ENCODE measurements at regions not wholly inside any gene's neighbourhood (a gene's known extent, or its start where the extent isn't known, plus 50 kb on each side); places are given as distances from the start of the nearest gene placed in this dataset.

DNA sequence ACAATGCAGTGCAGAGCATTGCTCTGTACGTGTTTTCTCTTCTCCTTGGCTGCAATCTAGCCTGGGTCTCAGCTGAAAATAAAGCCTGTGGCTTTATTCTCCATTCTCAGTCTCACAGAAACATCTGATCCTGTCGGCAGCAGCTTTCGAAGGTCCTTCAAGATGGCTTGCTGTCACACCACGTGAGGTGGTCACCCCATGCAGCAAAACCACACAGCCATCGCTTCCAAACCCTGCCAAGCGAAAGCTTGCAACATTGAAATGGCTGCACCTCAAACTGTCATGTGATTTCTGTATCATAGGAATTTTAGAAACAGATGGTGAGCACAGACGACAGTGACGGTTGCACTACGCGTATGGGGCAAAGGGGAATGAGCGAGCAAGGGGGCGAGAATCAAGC, 98.5 kb upstream of the SMARCA2 start:
- intact Hi-C loops (cut with micrococcal nuclease): no loop called here
- POLR2A ChIA-PET: no interaction called here
- RAD21 ChIA-PET (ENCODE audit: low non-redundant PET in 1 of 2, low total read pairs in 2 of 2, uncharacterized antibody in 2 of 2, unreplicated experiment in 2 of 2): no interaction called here
- no peak overlapping the region for H3K9ac ChIP-seq (ENCODE audit: low read length)
- no peaks in the 10 kb centered on the region for H3K79me2 ChIP-seq (ENCODE audit: insufficient read depth, low read length)
- no peaks in the 10 kb centered on the region for H3K9me3 ChIP-seq (ENCODE audit: control insufficient read depth in 1 of 2, insufficient read depth in 1 of 2, low read depth in 1 of 2, low read length in 2 of 2)
- no peaks in the 10 kb centered on the region for H3K36me3 ChIP-seq (ENCODE audit: control insufficient read depth in 1 of 2, insufficient read depth in 2 of 2, low read length in 2 of 2)
- no peaks in the 10 kb centered on the region for H3K4me1 ChIP-seq (ENCODE audit: control insufficient read depth in 1 of 2, insufficient read depth in 2 of 2, low read length in 2 of 2)
- TF ChIP-seq POLR2AphosphoS5 (IDR thresholded peaks at IDR 0.05; ENCODE audit: low read depth, low read length) (no peak), REST (IDR thresholded peaks at IDR 0.05; ENCODE audit: low read depth) (no peak), ATF3 (IDR thresholded peaks at IDR 0.05) (no peak), CBX3 (IDR thresholded peaks at IDR 0.05; ENCODE audit: low read depth) (no peak), CEBPB (IDR thresholded peaks at IDR 0.05; ENCODE audit: low read depth) (no peak), SP1 (IDR thresholded peaks at IDR 0.05; ENCODE audit: low read depth) (no peak), ZNF274 (IDR thresholded peaks at IDR 0.05; ENCODE audit: low read depth, low read length) (no peak), EZH2 (IDR thresholded peaks at IDR 0.05) (no peak)
- H4K20me1 ChIP-seq (ENCODE audit: insufficient read depth): no peaks in the 10 kb centered on the region
- ATAC-seq: no peak
- CTCF ChIA-PET: no interaction called here
- no peak for DNase-seq (ENCODE audit: low read depth, low spot score)
- H3K4me2 ChIP-seq (ENCODE audit: low read length): no peak overlapping the region
- BruUV-seq (replicated peaks): no TSS peak
- no peak overlapping the region for H3K4me3 ChIP-seq (replicated peaks in 1 of 2; ENCODE audit: low read depth in 1 of 2, low read length in 2 of 2)
- H3K9me2 ChIP-seq (ENCODE audit: insufficient read depth): no peaks in the 10 kb centered on the region
- H3K27ac ChIP-seq (ENCODE audit: low read depth, low read length): no peak overlapping the region
- no peak overlapping the region for H2AFZ ChIP-seq (ENCODE audit: low read depth, low read length, poor library complexity, severe bottlenecking)
- H3K27me3 ChIP-seq (ENCODE audit: insufficient read depth, low read length): peaks cover 4% of the 10 kb centered on the region; the same call in 1 of the 2 replicates

Measured in HCT116 (cell line).